Lower lobe of right lung (tissue), 2 donors: ENCODE measurements at regions not wholly inside any gene's neighbourhood (a gene's known extent, or its start where the extent isn't known, plus 50 kb on each side); places are given as distances from the start of the nearest gene placed in this dataset.

ENCODE experiments used
- ATAC-seq, 2 donors: fragments of 200-7000 bp; cut with Tn5 transposase; one replicate each; pipeline ENCODE4 v1.9.1; 2020 to 2022; ENCODE audit warnings: mild to moderate bottlenecking in 2 of 2, moderate library complexity in 2 of 2
- DNase-seq: peaks from one replicate; pipeline ENCODE4 v3.0.0-alpha.2; 2020
- H3K27ac ChIP-seq: fragments of 200-600 bp; one replicate; pipeline ENCODE4 v1.8.0; 2022
- H3K27me3 ChIP-seq: fragments of 200-600 bp; one replicate; pipeline ENCODE4 v1.8.0; 2022; ENCODE audit warnings: low read depth
- H3K36me3 ChIP-seq: fragments of 200-600 bp; one replicate; pipeline ENCODE4 v1.8.0; 2022; ENCODE audit warnings: mild to moderate bottlenecking
- H3K4me1 ChIP-seq: fragments of 200-600 bp; one replicate; pipeline ENCODE4 v1.8.0; 2022
- H3K4me3 ChIP-seq: fragments of 200-600 bp; one replicate; pipeline ENCODE4 v1.8.0; 2022; ENCODE audit warnings: mild to moderate bottlenecking
- H3K9me3 ChIP-seq: fragments of 200-600 bp; one replicate; pipeline ENCODE4 v1.8.0; 2022
- intact Hi-C: fragments of 100-400 bp; cut with DNase I; formaldehyde crosslinking; loops from one replicate; pipeline ENCODE4 v1.11.0; 2022
- TF ChIP-seq, protein P1 (sequence below): fragments of 200-600 bp; IDR thresholded peaks from one replicate; pipeline ENCODE4 v1.8.0; 2022; ENCODE audit warnings: antibody characterized with exemption, mild to moderate bottlenecking
- donor health status: DM: no; HTN: yes; CAD: no; lungs with severe emphysema.

GRCh38 chr2:118469103-118469502 is 378.3 kb downstream of the EN1 start:
- DNase-seq (no peak), ATAC-seq (no peak)
- Histone ChIP-seq H3K36me3 (no peaks in the 10 kb centered on the region), H3K4me1 (no peaks in the 10 kb centered on the region), H3K9me3 (no peaks in the 10 kb centered on the region), H3K4me3 (no peak overlapping the region), H3K27ac (no peak overlapping the region), H3K27me3 (no peaks in the 10 kb centered on the region)
- TF ChIP-seq, protein P1, sequence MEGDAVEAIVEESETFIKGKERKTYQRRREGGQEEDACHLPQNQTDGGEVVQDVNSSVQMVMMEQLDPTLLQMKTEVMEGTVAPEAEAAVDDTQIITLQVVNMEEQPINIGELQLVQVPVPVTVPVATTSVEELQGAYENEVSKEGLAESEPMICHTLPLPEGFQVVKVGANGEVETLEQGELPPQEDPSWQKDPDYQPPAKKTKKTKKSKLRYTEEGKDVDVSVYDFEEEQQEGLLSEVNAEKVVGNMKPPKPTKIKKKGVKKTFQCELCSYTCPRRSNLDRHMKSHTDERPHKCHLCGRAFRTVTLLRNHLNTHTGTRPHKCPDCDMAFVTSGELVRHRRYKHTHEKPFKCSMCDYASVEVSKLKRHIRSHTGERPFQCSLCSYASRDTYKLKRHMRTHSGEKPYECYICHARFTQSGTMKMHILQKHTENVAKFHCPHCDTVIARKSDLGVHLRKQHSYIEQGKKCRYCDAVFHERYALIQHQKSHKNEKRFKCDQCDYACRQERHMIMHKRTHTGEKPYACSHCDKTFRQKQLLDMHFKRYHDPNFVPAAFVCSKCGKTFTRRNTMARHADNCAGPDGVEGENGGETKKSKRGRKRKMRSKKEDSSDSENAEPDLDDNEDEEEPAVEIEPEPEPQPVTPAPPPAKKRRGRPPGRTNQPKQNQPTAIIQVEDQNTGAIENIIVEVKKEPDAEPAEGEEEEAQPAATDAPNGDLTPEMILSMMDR = no peak
- intact Hi-C loops = no loop called here

DNA sequence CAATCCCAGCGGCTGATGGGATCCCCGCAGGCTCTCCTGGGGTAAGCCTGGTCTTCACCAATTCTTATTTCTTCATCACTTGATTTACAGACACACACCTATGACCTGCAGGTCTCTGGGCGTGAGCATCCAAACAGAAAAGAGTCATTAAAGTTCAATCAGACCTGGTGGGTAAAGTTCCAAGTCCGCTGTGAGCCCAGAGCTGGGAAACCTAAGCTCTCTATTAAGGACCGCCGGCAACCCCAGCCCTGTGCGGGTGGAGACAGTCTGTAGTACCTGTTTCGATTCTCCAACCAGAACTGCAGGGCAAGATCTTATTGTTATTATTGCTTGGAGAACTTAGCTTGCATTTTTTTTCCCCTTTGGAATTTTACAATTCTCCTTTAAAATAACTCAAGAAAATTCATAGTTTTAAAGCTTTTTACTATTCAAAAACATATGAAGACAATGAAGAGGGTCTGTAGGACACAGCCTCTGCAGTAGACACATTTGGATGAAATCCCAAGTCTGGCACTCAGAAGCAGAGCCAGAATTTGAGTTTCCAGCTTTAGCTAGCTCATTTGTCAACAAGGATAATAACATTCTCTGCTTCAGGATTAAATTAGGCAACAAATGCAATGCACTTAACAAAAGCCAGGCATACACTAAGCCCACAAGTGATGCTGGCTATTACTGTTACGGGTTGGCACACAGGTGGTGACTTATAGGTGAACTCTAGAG is 376.4 kb downstream of the INSIG2 start:
- Histone ChIP-seq H3K27ac (no peak overlapping the region), H3K9me3 (no peaks in the 10 kb centered on the region), H3K27me3 (no peaks in the 10 kb centered on the region), H3K4me3 (no peak overlapping the region), H3K4me1 (no peaks in the 10 kb centered on the region), H3K36me3 (no peaks in the 10 kb centered on the region)
- no peak for DNase-seq
- ATAC-seq = no peak
- intact Hi-C loops = no loop called here
- TF ChIP-seq, protein P1 = no peak

DNA sequence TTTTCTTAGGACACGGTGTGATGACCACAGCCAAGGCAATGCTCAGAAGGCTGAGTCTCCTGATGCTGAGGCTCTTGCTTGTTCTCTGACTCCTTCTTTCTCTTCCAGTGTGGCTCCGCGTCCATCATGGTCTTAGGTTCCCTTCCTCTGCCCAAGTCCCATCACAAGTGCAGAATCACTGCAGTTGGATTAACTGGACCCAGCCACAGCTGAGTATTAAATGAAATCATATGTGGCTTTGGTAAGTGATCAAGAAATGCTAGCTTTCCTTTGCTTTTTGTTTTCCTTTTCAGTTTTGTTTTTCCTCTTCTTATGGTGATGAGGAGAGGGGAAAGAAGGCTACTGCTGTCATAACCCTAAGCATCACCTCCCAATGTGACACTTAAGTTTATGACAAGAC is 375.8 kb downstream of the INSIG2 start:
- Histone ChIP-seq H3K9me3 (no peaks in the 10 kb centered on the region), H3K27ac (no peak overlapping the region), H3K4me1 (no peaks in the 10 kb centered on the region), H3K27me3 (no peaks in the 10 kb centered on the region), H3K36me3 (no peaks in the 10 kb centered on the region), H3K4me3 (no peak overlapping the region)
- no peak for ATAC-seq
- TF ChIP-seq, protein P1 = no peak
- DNase-seq = no peak
- intact Hi-C loops = no loop called here

- Histone ChIP-seq H3K27me3 (peaks cover 6% of the 10 kb centered on the region), H3K4me3 (no peak overlapping the region), H3K27ac (no peak overlapping the region), H3K4me1 (no peaks in the 10 kb centered on the region), H3K9me3 (no peaks in the 10 kb centered on the region), H3K36me3 (no peaks in the 10 kb centered on the region)
- DNase-seq = no peak
- no peak for ATAC-seq
- TF ChIP-seq, protein P1 = no peak
- intact Hi-C loops = no loop called here
These were observed 372.2 kb downstream of the INSIG2 start for GRCh38 chr2:118460425-118460824.

DNA sequence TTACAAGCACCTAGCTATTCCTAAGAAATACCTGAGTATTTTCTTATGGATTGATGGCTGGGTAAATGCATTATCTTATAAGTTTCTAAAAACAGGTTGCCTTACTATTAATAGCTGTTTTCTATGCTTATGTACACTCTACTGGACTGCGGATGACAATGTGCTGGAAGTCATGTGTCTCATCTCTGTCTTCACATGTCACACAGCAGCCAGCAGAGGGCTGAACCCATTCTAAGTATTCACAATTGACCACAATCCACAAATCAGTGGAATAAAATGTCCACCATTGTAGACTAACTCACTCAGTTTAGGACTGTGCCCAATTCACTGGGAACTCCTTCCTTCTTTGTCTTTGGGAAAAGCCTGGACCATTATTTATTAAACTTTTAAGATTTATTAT is 371.2 kb downstream of the INSIG2 start:
- intact Hi-C loops = no loop called here
- TF ChIP-seq, protein P1 = no peak
- H3K36me3 ChIP-seq = no peaks in the 10 kb centered on the region
- DNase-seq (no peak), ATAC-seq (no peak)
- peaks cover 6% of the 10 kb centered on the region for H3K27me3 ChIP-seq
- H3K4me3 ChIP-seq = no peak overlapping the region
- no peak overlapping the region for H3K27ac ChIP-seq
- no peaks in the 10 kb centered on the region for H3K9me3 ChIP-seq
- H3K4me1 ChIP-seq = no peaks in the 10 kb centered on the region
